Common myeloid progenitor, CD34-positive (primary cell): ENCODE measurements at regions not wholly inside any gene's neighbourhood (a gene's known extent, or its start where the extent isn't known, plus 50 kb on each side); places are given as distances from the start of the nearest gene placed in this dataset.

Experiments used
- CTCF ChIA-PET: fragments of 350-600 bp; sonication (Branson Sonifier 250); formaldehyde crosslinking; loops from one replicate; lab custom pipeline; 2021; ENCODE audit warnings: antibody characterized with exemption; lab: Charles Lee
- POLR2A ChIA-PET: fragments of 350-600 bp; sonication (Branson Sonifier 250); formaldehyde crosslinking; loops from one replicate; lab custom pipeline; 2021; ENCODE audit warnings: antibody characterized with exemption; lab: Charles Lee
- DNase-seq, 3 donors: peaks; one replicate each; pipeline versions ENCODE4 v3.0.0 to v3.0.0-alpha.2; 2013
- H3K27ac ChIP-seq, 2 experiments: 1 replicate in 1 of 2; 2 replicates in 1 of 2; pipeline ENCODE4 v1.7.0; 2013; ENCODE audit warnings: inconsistent platforms in 2 of 2, low read length in 2 of 2, mild to moderate bottlenecking in 2 of 2, low read depth in 1 of 2, moderate library complexity in 1 of 2; ENCODE audit not compliant: severe bottlenecking in 2 of 2, insufficient read depth in 1 of 2, poor library complexity in 1 of 2
- H3K27me3 ChIP-seq, 5 experiments: replicated peaks in 2 of 5; 1 replicate in 3 of 5; 2 replicates in 2 of 5; pipeline versions ENCODE4 v1.6.1 to v1.7.0; 2013; ENCODE audit warnings: low read length in 4 of 5, mild to moderate bottlenecking in 2 of 5, moderate library complexity in 2 of 5, inconsistent platforms in 1 of 5; ENCODE audit not compliant: insufficient read depth in 5 of 5, control insufficient read depth in 4 of 5
- H3K36me3 ChIP-seq, 4 experiments: 1 replicate in 2 of 4; 2 replicates in 2 of 4; pipeline versions ENCODE4 v1.6.1 to v1.7.0; 2013; ENCODE audit warnings: low read length in 3 of 4, control low read depth in 1 of 4, mild to moderate bottlenecking in 1 of 4; ENCODE audit not compliant: control insufficient read depth in 4 of 4, insufficient read depth in 4 of 4
- H3K4me1 ChIP-seq, 4 experiments: 1 replicate in 3 of 4; 2 replicates in 1 of 4; pipeline versions ENCODE4 v1.6.1 to v1.7.1; 2013; ENCODE audit warnings: low read length in 3 of 4, mild to moderate bottlenecking in 3 of 4, control low read depth in 1 of 4, inconsistent platforms in 1 of 4, moderate library complexity in 1 of 4; ENCODE audit not compliant: control insufficient read depth in 4 of 4, insufficient read depth in 4 of 4; ENCODE audit errors: control extremely low read depth in 1 of 4
- H3K4me3 ChIP-seq, 7 experiments: 1 replicate in 4 of 7; 2 replicates in 3 of 7; pipeline versions ENCODE4 v1.5.1 to v1.7.0; 2013; ENCODE audit warnings: mild to moderate bottlenecking in 7 of 7, low read length in 6 of 7, moderate library complexity in 6 of 7, inconsistent platforms in 2 of 7, low read depth in 2 of 7, control low read depth in 1 of 7; ENCODE audit not compliant: insufficient read depth in 4 of 7, control insufficient read depth in 1 of 7; ENCODE audit errors: extremely low read depth in 1 of 7
- H3K9me3 ChIP-seq, 5 experiments: 1 replicate in 4 of 5; 2 replicates in 1 of 5; pipeline versions ENCODE4 v1.6.1 to v1.7.1; 2013; ENCODE audit warnings: low read length in 4 of 5, mild to moderate bottlenecking in 2 of 5, inconsistent platforms in 1 of 5, low read depth in 1 of 5, moderate library complexity in 1 of 5; ENCODE audit not compliant: control insufficient read depth in 4 of 5, insufficient read depth in 2 of 5; ENCODE audit errors: control extremely low read depth in 1 of 5
- WGBS: methylation state at CpG from one replicate; pipeline ENCODE4 v1.1.5; 2013; ENCODE audit not compliant: insufficient coverage; 5-methylcytosine and 5-hydroxymethylcytosine counted together

DNA sequence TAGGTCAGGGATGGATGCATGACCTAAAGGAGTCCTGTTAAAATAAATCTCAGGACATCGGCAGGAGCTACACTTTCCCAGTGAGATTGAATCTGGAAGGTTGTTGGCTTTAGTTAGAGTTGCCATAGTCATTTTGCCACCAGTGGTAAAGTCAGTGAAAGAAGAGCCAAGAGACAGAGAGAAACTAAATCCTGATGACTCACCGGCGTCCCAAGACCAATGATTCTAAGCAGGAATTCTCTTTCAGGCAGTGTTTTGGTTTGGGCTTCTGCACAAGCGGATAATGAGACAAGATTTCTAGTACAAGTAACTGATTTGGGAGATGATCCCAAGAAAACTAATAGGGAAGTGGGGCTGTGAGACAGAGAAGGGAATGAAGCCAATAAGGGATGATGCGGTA is 88.8 kb upstream of the ETS2 start:
- 98% methylated on average over 5 of the region's 5 CpGs for WGBS
- Histone ChIP-seq H3K36me3 (no peaks in the 10 kb centered on the region), H3K4me1 (peaks cover 0 to 13% (median 7%) of the 10 kb centered on the region in 4 experiments), H3K4me3 (no peak overlapping the region), H3K9me3 (no peaks in the 10 kb centered on the region), H3K27me3 (no peaks in the 10 kb centered on the region), H3K27ac (no peak overlapping the region)
- ChIA-PET CTCF (interaction anchor here (0.6 kb wide), 1 partner anchor 17 kb away, joined by 3 read pairs; no protein-coding TSS in a partner anchor), POLR2A (no interaction called here)
- DNase-seq, result no peak

DNA sequence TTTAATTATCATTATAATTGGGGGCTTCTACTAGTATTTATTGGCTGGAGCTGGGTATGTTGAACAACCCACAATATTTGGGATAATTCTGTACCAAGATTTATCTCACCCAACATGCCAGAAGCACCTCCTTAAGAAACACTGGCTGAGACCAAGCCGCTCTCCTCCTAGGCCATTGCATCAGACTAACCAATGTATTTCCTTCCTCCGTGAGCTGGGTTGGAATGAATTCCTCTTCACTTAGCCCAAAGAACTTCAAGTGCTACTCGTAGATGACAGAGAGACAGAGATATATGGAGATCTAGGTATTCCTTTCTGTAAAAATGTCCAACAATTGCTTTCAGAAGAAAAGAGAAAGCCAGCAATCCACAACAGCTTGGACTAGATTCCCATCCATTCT is 87.2 kb upstream of the ETS2 start:
- Histone ChIP-seq H3K27ac (no peak overlapping the region), H3K27me3 (no peaks in the 10 kb centered on the region), H3K9me3 (no peaks in the 10 kb centered on the region), H3K4me1 (peaks cover 0 to 13% (median 8%) of the 10 kb centered on the region in 4 experiments), H3K36me3 (no peaks in the 10 kb centered on the region), H3K4me3 (no peak overlapping the region)
- POLR2A ChIA-PET, result no interaction called here
- no peak for DNase-seq
- no CpG with 5 or more reads among the region's 3 CpGs for WGBS
- CTCF ChIA-PET, result interaction anchor here (1.0 to 2.8 kb wide), 4 partner anchors 14 to 419 kb away, joined by 3 to 10 read pairs (median 4); no protein-coding TSS in a partner anchor

DNA sequence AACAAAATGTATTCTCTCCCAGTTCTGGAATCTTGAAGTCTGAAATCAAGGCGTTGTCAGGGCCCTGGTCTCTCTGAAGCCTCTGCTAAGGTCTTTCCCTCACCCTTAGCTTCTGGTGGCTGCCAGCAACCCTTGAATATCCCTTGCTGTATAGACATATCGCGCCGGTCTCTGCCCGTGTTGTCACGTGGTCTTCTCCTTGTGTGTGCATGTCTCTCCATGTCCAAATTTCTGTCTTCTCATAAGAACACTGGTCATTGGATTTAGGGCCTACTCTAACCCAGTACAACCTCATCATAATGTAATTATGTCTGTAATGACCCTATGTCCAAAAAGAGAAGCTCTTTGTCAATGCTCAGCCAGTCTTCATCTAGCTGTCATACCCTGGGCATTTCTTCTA is 85.7 kb upstream of the ETS2 start:
- Histone ChIP-seq H3K36me3 (no peaks in the 10 kb centered on the region), H3K4me3 (no peak overlapping the region), H3K27me3 (no peaks in the 10 kb centered on the region), H3K4me1 (peaks cover 0 to 13% (median 8%) of the 10 kb centered on the region in 4 experiments), H3K27ac (no peak overlapping the region), H3K9me3 (peaks cover 0 to 7% (median 2%) of the 10 kb centered on the region in 5 experiments)
- CTCF ChIA-PET, result interaction anchor here (1.0 to 2.8 kb wide), 3 partner anchors 10 to 418 kb away, joined by 3 to 10 read pairs (median 5); no protein-coding TSS in a partner anchor
- WGBS, result 100% methylated on average over 1 of the region's 6 CpGs
- POLR2A ChIA-PET, result interaction anchor here (1.2 kb wide), 1 partner anchor 25 kb away, joined by 3 read pairs; no protein-coding TSS in a partner anchor
- DNase-seq, result no peak

DNA sequence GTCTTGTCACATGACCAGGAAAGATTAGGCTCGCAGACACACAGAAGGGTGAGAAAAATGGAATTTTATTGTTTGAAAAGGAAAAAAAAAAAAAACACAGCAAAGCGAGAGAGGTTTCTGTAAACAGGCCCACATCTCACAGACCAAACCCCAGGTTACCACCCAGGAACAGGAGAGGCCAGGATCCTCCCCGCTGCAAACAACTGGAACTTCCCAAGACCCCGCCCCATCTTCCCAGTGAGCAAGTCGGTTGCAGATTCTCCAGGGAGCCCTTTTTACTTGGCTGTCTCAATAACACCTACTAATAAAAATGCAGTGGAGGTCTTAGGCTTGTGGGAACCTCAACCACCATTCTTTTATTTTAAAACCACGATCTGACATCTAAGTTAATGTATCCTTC is 84.7 kb upstream of the ETS2 start:
- no peaks in the 10 kb centered on the region for H3K27me3 ChIP-seq
- 90% methylated on average over 4 of the region's 6 CpGs for WGBS
- H3K9me3 ChIP-seq, result peaks cover 0 to 15% (median 7%) of the 10 kb centered on the region in 5 experiments
- no peak overlapping the region for H3K4me3 ChIP-seq
- no peaks in the 10 kb centered on the region for H3K36me3 ChIP-seq
- H3K4me1 ChIP-seq, result peaks cover 0 to 13% (median 8%) of the 10 kb centered on the region in 4 experiments
- DNase-seq, result no peak
- ChIA-PET CTCF (interaction anchor here (1.2 to 2.8 kb wide), 2 partner anchors 12 to 417 kb away, joined by 3 to 10 read pairs; no protein-coding TSS in a partner anchor), POLR2A (interaction anchor here (0.6 to 1.2 kb wide), 2 partner anchors 10 to 26 kb away, joined by 3 to 4 read pairs; no protein-coding TSS in a partner anchor)
- H3K27ac ChIP-seq, result no peak overlapping the region

DNA sequence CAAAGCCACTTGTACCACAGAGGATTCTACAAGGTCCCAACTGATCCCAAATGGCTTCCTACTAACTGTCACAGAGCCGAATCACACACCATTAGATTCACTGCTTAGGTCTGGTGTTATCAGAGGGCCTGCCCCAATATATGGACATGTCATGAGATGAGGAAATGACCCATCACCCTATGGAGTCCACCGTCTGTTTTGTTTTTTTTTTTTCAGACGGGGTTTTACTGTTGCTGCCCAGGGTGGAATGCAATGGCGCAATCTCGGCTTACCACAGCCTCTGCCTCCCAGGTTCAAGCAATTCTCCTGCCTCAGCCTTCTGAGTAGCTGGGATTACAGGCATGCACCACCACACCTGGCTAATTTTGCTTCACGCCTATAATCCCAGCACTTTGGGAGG is 83.8 kb upstream of the ETS2 start:
- POLR2A ChIA-PET, result no interaction called here
- H3K4me3 ChIP-seq, result no peak overlapping the region
- CTCF ChIA-PET, result interaction anchor here (1.2 to 1.7 kb wide), 2 partner anchors 11 to 416 kb away, joined by 3 to 4 read pairs; no protein-coding TSS in a partner anchor
- no peaks in the 10 kb centered on the region for H3K27me3 ChIP-seq
- no peak for DNase-seq
- peaks cover 0 to 19% (median 12%) of the 10 kb centered on the region in 5 experiments for H3K9me3 ChIP-seq
- H3K27ac ChIP-seq, result no peak overlapping the region
- 89% methylated on average over 5 of the region's 6 CpGs for WGBS
- H3K36me3 ChIP-seq, result no peaks in the 10 kb centered on the region
- H3K4me1 ChIP-seq, result peaks cover 0 to 13% (median 8%) of the 10 kb centered on the region in 4 experiments

DNA sequence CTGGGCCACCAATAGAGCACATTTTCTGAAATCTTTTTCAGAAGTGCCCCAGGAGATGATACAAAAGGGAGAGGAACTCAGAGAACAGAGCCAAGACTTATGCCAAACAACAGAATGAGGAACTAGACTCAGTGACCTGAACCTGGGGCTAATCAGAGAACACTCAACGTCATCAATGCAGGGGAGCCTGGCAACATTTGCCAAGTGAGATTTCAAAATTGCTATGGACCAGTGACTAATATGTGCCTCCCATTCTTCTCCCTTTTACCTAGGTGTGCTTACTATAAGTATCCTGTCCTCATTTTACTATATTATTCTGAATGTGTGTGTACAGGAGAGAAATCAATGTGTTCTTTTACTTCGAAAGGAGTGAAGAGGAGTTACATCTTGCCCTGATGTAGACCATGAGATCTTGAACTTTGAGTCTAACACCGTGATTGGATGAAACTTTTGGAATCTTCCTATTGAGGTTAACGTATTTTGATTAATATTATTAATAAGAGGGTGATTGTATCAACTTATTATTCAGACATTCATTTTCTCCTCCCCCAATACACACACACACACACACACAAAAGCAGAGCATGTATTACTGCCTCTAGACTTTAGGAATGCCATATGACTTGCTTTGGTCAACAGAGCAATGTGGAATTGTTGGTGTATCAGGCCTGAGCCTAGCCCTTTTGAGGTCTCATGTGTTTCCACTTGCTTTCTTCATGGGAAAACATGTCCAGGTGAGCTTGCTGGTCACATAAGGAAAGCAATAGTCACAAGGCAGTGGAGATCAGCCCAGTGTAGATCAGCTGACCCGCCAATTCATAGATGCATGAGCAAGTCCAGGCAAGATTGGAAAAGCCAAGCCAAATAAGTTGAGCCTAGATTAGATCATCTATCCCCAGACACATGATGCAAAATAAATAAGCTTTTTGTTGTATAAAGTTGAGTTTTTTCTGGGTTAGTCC is 80.3 kb upstream of the ETS2 start:
- CTCF ChIA-PET, result no interaction called here
- H3K4me3 ChIP-seq, result no peak overlapping the region
- 89% methylated on average over 2 of the region's 5 CpGs for WGBS
- peaks cover 0 to 11% (median 4%) of the 10 kb centered on the region in 4 experiments for H3K4me1 ChIP-seq
- no peak for DNase-seq
- H3K27me3 ChIP-seq, result no peaks in the 10 kb centered on the region
- peaks cover 0 to 19% (median 12%) of the 10 kb centered on the region in 5 experiments for H3K9me3 ChIP-seq
- H3K27ac ChIP-seq, result no peak overlapping the region
- H3K36me3 ChIP-seq, result no peaks in the 10 kb centered on the region
- POLR2A ChIA-PET, result no interaction called here
